GM12865 (cell line): ENCODE measurements at regions not wholly inside any gene's neighbourhood (a gene's known extent, or its start where the extent isn't known, plus 50 kb on each side); places are given as distances from the start of the nearest gene placed in this dataset.

Experiments
- DNase-seq: peaks from one replicate; pipeline ENCODE4 v3.0.0; 2010; ENCODE audit warnings: low read depth
- H3K4me3 ChIP-seq: 2 replicates; pipeline ENCODE4 v1.5.1; 2011; ENCODE audit warnings: mild to moderate bottlenecking, low read depth, low read length, control low read depth
- CTCF ChIP-seq: IDR thresholded peaks from 2 replicates; pipeline ENCODE4 v1.5.1; 2011; ENCODE audit warnings: low read length, control low read depth, low read depth, inconsistent platforms; ENCODE audit not compliant: insufficient read depth; ENCODE audit errors: missing control alignments

DNA sequence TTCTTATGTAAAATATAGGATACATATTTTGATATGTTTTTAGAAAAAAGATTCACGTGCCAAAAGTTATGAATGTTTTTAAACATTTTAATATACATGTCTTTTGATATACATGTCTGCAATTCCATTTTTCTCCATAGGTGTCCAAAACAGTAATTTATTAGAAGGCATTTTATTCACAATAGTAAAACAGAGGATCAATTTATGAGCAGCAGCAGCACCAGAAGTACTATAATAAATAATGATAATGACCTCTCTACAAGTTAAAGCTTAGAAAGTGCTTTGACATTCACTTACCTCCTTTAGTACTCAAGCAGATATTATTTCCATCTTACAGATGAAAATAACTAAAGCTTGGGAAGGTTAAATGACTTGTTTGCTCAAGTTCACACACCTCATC, 96.7 kb upstream of the DBX1 start:
- TF ChIP-seq CTCF: no peak
- DNase-seq: no peak
- H3K4me3 ChIP-seq: no peak overlapping the region

DNA sequence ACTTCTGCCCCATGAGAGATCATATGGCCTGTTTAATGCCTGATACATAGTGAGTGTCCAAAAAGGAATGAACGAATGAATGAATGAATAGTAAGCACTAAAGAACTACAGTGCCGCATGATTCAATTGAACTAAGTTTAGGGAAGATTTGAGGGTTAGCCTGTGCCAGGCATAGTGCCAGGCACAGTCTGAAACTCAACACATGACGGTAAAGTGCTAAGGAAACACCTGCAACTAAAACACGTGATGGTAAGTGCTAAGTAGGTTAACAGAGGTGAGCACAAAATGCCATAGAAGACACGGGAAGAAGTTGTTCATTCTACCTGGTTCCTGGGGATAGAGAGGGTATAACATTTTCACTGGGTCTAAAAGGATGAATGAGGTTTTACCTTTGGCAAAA, 93.5 kb upstream of the DBX1 start:
- no peak for DNase-seq
- no peak overlapping the region for H3K4me3 ChIP-seq
- TF ChIP-seq CTCF: no peak

GRCh38 chr11:20251496-20251895, 91.2 kb upstream of the DBX1 start:
- H3K4me3 ChIP-seq: no peak overlapping the region
- no peak for TF ChIP-seq CTCF
- DNase-seq: no peak

- H3K4me3 ChIP-seq: no peak overlapping the region
- TF ChIP-seq CTCF: no peak
- no peak for DNase-seq
These were observed 90.5 kb upstream of the DBX1 start for GRCh38 chr11:20250644-20251247.

GRCh38 chr11:20249796-20250195, 89.5 kb upstream of the DBX1 start:
- no peak overlapping the region for H3K4me3 ChIP-seq
- no peak for TF ChIP-seq CTCF
- DNase-seq: no peak

GRCh38 chr11:20249378-20249777, 89.1 kb upstream of the DBX1 start:
- no peak overlapping the region for H3K4me3 ChIP-seq
- TF ChIP-seq CTCF: no peak
- DNase-seq: no peak

DNA sequence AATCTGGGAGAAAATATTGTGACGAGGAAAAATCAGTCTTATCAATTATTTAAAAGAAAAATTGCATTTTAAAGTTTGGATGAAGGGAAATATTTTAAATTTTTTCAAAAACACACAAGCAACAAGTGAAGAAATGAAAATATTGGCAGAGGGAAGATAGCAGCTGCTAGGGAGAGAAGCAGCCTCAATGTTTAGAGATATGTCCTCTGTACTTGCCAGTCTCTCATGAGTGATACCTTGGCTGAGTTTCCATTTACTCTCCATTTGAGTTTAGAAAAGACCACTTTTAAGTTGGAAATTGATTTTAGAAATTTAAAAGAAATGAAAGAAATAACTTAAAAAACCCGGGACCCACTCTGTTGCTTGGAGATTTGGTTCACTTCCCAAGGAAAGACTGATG, 88.6 kb upstream of the DBX1 start:
- no peak overlapping the region for H3K4me3 ChIP-seq
- DNase-seq: no peak
- TF ChIP-seq CTCF: no peak
